Upper lobe of right lung (tissue), 1 donor: ENCODE measurements at regions not wholly inside any gene's neighbourhood (a gene's known extent, or its start where the extent isn't known, plus 50 kb on each side); places are given as distances from the start of the nearest gene placed in this dataset.

Source experiments
- ATAC-seq: fragments of 200-7000 bp; cut with Tn5 transposase; one replicate; pipeline ENCODE4 v1.9.1; 2020; ENCODE audit warnings: mild to moderate bottlenecking, moderate library complexity
- DNase-seq: peaks from one replicate; pipeline ENCODE4 v3.0.0-alpha.2; 2020
- H3K27ac ChIP-seq: fragments of 200-600 bp; one replicate; pipeline ENCODE4 v1.8.0; 2022
- H3K27me3 ChIP-seq: fragments of 200-600 bp; one replicate; pipeline ENCODE4 v1.8.0; 2022; ENCODE audit warnings: mild to moderate bottlenecking
- H3K36me3 ChIP-seq: fragments of 200-600 bp; one replicate; pipeline ENCODE4 v1.8.0; 2022
- H3K4me1 ChIP-seq: fragments of 200-600 bp; one replicate; pipeline ENCODE4 v1.8.0; 2022
- H3K4me3 ChIP-seq: fragments of 200-600 bp; one replicate; pipeline ENCODE4 v1.8.0; 2022; ENCODE audit warnings: mild to moderate bottlenecking
- H3K9me3 ChIP-seq: fragments of 200-600 bp; one replicate; pipeline ENCODE4 v1.8.0; 2022
- CTCF ChIP-seq: fragments of 200-600 bp; IDR thresholded peaks from one replicate; pipeline ENCODE4 v1.8.0; 2022; ENCODE audit warnings: antibody characterized with exemption
- intact Hi-C: fragments of 100-400 bp; cut with DNase I; formaldehyde crosslinking; loops from one replicate; pipeline ENCODE4 v1.11.0; 2022
- donor health status: DM: no; HTN: yes; CAD: no; lungs with severe emphysema.

GRCh38 chr4:119873794-119874325 is 192.8 kb downstream of the MAD2L1 start:
- no peaks in the 10 kb centered on the region for H3K36me3 ChIP-seq
- DNase-seq (no peak), ATAC-seq (no peak)
- no peak for TF ChIP-seq CTCF
- H3K27ac ChIP-seq: no peak overlapping the region
- intact Hi-C loops: no loop called here
- H3K4me1 ChIP-seq: no peaks in the 10 kb centered on the region
- H3K27me3 ChIP-seq: no peaks in the 10 kb centered on the region
- no peak overlapping the region for H3K4me3 ChIP-seq
- H3K9me3 ChIP-seq: no peaks in the 10 kb centered on the region

- intact Hi-C loops: no loop called here
- no peak for TF ChIP-seq CTCF
- no peak for ATAC-seq
- Histone ChIP-seq H3K27me3 (no peaks in the 10 kb centered on the region), H3K4me3 (no peak overlapping the region), H3K4me1 (no peaks in the 10 kb centered on the region), H3K9me3 (no peaks in the 10 kb centered on the region), H3K27ac (no peak overlapping the region), H3K36me3 (no peaks in the 10 kb centered on the region)
- DNase-seq: no peak
These were observed 193.5 kb downstream of the MAD2L1 start for GRCh38 chr4:119873132-119873531.

GRCh38 chr4:119872371-119873016 is 194.2 kb downstream of the MAD2L1 start:
- intact Hi-C loops: no loop called here
- H3K27me3 ChIP-seq: no peaks in the 10 kb centered on the region
- ATAC-seq (no peak), DNase-seq (no peak)
- H3K27ac ChIP-seq: no peak overlapping the region
- H3K4me1 ChIP-seq: no peaks in the 10 kb centered on the region
- no peaks in the 10 kb centered on the region for H3K36me3 ChIP-seq
- H3K9me3 ChIP-seq: no peaks in the 10 kb centered on the region
- H3K4me3 ChIP-seq: no peak overlapping the region
- no peak for TF ChIP-seq CTCF

DNA sequence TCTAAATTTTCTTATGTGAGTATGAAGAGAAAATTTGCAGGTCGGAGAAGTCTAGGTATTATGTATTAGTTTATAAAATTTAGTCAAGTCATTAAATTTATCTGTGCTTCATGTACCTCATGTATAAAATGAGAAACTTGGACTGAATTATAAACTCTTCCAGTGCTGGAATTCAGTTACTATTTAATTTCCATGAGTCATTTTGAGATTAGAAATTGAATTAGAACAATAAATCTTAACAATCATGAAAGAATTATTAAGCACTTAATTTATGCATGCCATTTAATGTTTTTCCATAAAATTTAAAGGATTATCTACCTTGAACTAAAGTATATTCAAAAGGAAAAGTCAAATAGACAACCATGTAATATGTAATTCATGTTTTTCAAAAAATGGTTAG is 195.8 kb downstream of the MAD2L1 start:
- ATAC-seq: no peak
- intact Hi-C loops: no loop called here
- no peaks in the 10 kb centered on the region for H3K9me3 ChIP-seq

GRCh38 chr4:119865789-119866188 is 200.9 kb downstream of the MAD2L1 start:
- H3K27ac ChIP-seq: no peak overlapping the region
- H3K36me3 ChIP-seq: no peaks in the 10 kb centered on the region
- ATAC-seq (no peak), DNase-seq (no peak)
- H3K27me3 ChIP-seq: no peaks in the 10 kb centered on the region
- H3K9me3 ChIP-seq: no peaks in the 10 kb centered on the region
- no peak for TF ChIP-seq CTCF
- intact Hi-C loops: no loop called here
- no peaks in the 10 kb centered on the region for H3K4me1 ChIP-seq
- H3K4me3 ChIP-seq: no peak overlapping the region

More for the DNA sequence above, 195.8 kb downstream of the MAD2L1 start:
- no peaks in the 10 kb centered on the region for H3K27me3 ChIP-seq
- H3K4me1 ChIP-seq: no peaks in the 10 kb centered on the region
- no peak overlapping the region for H3K27ac ChIP-seq
- H3K36me3 ChIP-seq: no peaks in the 10 kb centered on the region
- DNase-seq: no peak
- no peak overlapping the region for H3K4me3 ChIP-seq
- no peak for TF ChIP-seq CTCF

DNA sequence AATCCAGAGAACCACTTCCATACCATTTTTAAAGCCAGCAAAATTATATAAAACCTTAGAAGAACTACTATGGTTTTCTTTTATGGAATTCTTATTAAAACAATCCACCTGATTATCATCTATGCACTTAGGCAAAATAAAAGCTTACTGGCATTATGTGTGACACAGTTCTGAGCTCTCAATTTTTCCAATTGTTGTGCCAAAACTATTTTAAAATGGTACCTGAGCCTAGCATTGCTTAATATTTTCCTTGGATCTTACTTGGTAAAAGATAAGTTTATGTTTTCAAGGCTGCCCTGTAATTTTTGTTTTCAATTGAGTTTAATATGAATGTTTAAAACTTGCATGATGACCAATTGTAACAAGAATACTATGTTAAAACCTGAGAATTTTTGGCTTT is 201.3 kb downstream of the MAD2L1 start:
- no peak overlapping the region for H3K4me3 ChIP-seq
- no peak overlapping the region for H3K27ac ChIP-seq
- ATAC-seq: no peak
- H3K9me3 ChIP-seq: no peaks in the 10 kb centered on the region
- no peaks in the 10 kb centered on the region for H3K4me1 ChIP-seq
- TF ChIP-seq CTCF: no peak
- intact Hi-C loops: no loop called here
- H3K36me3 ChIP-seq: no peaks in the 10 kb centered on the region
- DNase-seq: no peak
- H3K27me3 ChIP-seq: no peaks in the 10 kb centered on the region
